ENCODE measurements at regions not wholly inside any gene's neighbourhood (a gene's known extent, or its start where the extent isn't known, plus 50 kb on each side); places are given as distances from the start of the nearest gene placed in this dataset.
"Not testable (repeated sequence)": the region's sequence is repeated elsewhere in the genome, so short reads cannot be mapped to it uniquely, and the experiment has no call there.

DNA sequence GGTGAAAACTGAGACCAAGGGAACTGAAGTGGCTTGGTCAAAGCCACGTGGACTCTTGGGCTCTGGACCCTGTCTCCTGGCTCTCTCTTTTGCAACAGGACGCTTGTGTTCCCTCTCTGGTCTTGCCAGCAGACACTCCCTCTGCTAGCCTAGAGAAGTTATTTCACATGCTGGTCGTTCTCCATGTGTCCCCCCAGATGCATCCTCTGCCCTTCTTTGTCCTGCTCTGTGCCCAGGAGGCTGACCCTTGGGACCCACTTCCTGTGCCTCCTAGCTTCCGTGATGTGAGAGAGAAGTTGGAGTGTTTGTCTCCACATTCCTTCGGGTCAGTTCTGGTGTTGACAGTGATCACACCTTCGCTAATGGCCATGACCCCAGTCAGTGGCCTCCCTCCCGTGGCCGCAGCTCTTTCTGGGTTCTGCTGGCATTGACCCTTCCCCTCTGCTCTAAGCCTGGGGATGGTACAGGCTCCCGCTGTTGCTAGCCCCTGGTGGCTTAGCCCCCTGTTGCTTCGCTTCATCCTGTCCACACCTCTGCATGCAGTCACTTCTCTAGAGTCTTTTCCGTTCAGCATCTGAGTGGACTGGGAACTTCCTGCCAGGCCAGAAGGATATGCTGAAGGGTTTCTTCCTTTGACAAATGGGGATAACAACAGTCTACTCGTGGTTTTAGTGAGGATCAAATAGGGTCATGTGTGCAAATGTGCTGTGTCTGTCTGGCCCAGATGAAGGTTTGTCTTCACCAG lies 70.1 kb upstream of the BMP2 start:
- H3K27me3 ChIP-seq = no peaks in the 10 kb centered on the region
- H3K9me3 ChIP-seq = no peaks in the 10 kb centered on the region
- whole genome bisulfite sequencing, 3 donors = 75 to 84% (median 81%) methylated on average over 12 of the region's 12 CpGs
- no peak overlapping the region for H3K27ac ChIP-seq
- no peaks in the 10 kb centered on the region for H3K4me1 ChIP-seq (ENCODE audit: insufficient read depth)
- no peak overlapping the region for H3K4me3 ChIP-seq
- no peaks in the 10 kb centered on the region for H3K36me3 ChIP-seq
- DNase-seq = no peak
- intact Hi-C loops (cut with DNase I) = no loop called here
- TF ChIP-seq POLR2A (IDR thresholded peaks at IDR 0.05) (no peak), EP300 (IDR thresholded peaks at IDR 0.05) (no peak)
- TF ChIP-seq, protein P1, sequence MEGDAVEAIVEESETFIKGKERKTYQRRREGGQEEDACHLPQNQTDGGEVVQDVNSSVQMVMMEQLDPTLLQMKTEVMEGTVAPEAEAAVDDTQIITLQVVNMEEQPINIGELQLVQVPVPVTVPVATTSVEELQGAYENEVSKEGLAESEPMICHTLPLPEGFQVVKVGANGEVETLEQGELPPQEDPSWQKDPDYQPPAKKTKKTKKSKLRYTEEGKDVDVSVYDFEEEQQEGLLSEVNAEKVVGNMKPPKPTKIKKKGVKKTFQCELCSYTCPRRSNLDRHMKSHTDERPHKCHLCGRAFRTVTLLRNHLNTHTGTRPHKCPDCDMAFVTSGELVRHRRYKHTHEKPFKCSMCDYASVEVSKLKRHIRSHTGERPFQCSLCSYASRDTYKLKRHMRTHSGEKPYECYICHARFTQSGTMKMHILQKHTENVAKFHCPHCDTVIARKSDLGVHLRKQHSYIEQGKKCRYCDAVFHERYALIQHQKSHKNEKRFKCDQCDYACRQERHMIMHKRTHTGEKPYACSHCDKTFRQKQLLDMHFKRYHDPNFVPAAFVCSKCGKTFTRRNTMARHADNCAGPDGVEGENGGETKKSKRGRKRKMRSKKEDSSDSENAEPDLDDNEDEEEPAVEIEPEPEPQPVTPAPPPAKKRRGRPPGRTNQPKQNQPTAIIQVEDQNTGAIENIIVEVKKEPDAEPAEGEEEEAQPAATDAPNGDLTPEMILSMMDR (IDR thresholded peaks at IDR 0.05) = no peak

DNA sequence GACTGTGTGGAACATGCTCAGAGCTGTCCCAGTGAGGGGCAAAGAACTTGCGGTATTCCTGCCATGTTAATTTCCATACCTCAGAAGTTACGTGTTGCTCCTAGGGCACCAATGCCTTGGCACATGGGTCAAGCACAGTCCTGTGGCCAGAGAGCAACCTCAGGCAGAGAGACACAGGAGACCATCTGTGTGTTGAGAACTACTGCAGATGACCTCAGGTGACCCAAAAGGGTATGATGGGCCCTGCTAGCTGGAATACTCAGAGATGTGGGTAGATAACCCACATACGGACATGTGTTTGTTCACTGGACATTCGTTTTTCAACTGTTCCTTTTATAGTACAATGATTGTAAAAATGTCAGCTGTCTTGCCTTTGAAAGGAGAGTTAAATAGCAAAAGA lies 71.5 kb upstream of the BMP2 start:
- no peaks in the 10 kb centered on the region for H3K9me3 ChIP-seq
- H3K27ac ChIP-seq = no peak overlapping the region
- H3K4me3 ChIP-seq = no peak overlapping the region
- 84 to 93% (median 86%) methylated on average over 4 of the region's 4 CpGs for WGBS, 3 donors
- intact Hi-C loops (cut with DNase I) = no loop called here
- TF ChIP-seq POLR2A (IDR thresholded peaks at IDR 0.05) (no peak), EP300 (IDR thresholded peaks at IDR 0.05) (no peak)
- TF ChIP-seq, protein P1 (IDR thresholded peaks at IDR 0.05) = no peak
- no peaks in the 10 kb centered on the region for H3K36me3 ChIP-seq
- H3K27me3 ChIP-seq = no peaks in the 10 kb centered on the region
- DNase-seq = no peak
- no peaks in the 10 kb centered on the region for H3K4me1 ChIP-seq (ENCODE audit: insufficient read depth)

DNA sequence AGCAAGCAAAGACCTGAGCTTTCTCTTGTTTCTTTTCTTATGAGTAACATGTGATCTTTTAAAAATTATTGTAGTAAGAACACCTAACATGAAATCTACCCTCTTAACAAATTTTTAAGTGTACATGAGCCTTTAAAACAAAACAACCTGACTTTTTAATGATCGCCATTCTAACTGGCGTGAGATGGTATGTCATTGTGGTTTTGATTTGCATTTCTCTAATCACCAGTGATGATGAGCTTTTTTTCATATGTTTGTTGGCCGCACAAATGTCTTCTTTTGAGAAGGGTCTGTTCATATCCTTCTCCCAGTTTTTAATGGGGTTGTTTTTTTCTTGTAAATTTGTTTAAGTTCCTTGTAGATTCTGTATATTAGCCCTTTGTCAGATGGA lies 73.7 kb upstream of the BMP2 start:
- DNase-seq; H3K9me3 ChIP-seq; H3K27ac ChIP-seq; H3K27me3 ChIP-seq; H3K4me1 ChIP-seq (ENCODE audit: insufficient read depth); H3K36me3 ChIP-seq; intact Hi-C loops (cut with DNase I); H3K4me3 ChIP-seq: not testable (repeated sequence)
- WGBS, 3 donors = 89 to 93% (median 93%) methylated on average over 3 of the region's 3 CpGs

DNA sequence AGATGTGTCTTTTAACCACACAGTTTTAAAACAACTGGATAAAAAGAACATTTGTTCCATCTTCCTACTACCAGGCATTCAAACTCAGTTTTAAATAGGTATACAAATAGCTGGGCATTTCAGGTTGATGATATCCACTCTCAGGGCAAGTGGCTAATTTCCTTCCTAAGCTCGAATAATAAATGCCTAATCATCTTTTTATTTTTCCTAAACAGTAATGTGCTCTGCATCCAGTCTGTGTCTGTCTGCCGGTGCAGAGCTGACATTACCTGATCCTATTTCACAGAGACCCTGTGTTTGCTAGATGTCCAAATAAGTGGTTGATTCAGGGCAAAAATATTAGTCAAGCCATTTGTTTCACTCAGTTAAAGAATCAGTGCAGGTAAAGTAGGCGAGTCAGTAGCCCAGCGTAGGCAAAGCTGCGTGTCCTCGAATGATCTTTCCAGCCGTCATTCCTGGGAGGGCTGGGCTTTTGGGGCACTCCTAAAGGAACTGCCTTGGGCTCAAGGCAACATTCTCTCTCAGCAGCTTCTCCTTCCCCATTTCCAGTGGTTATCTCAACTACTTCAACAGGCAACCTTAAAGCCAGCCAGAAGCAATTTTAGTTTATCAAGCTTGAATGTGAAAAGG lies 74.2 kb upstream of the BMP2 start:
- intact Hi-C loops (cut with DNase I) = no loop called here

More for the DNA sequence above, 74.2 kb upstream of the BMP2 start:
- no peaks in the 10 kb centered on the region for H3K36me3 ChIP-seq
- no peaks in the 10 kb centered on the region for H3K4me1 ChIP-seq (ENCODE audit: insufficient read depth)
- H3K27me3 ChIP-seq = no peaks in the 10 kb centered on the region
- no peak overlapping the region for H3K27ac ChIP-seq
- 23 to 48% (median 40%) methylated on average over 7 of the region's 7 CpGs for WGBS, 3 donors
- no peak for TF ChIP-seq EP300 (IDR thresholded peaks at IDR 0.05)
- TF ChIP-seq, protein P1 (IDR thresholded peaks at IDR 0.05) = no peak
- TF ChIP-seq POLR2A (IDR thresholded peaks at IDR 0.05) = no peak
- H3K4me3 ChIP-seq = no peak overlapping the region
- H3K9me3 ChIP-seq = no peaks in the 10 kb centered on the region
- DNase-seq = no peak

Data from ovary (tissue), 7 donors.